Muscle of leg (tissue), 3 donors: ENCODE measurements at regions not wholly inside any gene's neighbourhood (a gene's known extent, or its start where the extent isn't known, plus 50 kb on each side); places are given as distances from the start of the nearest gene placed in this dataset.

Source experiments
- DNase-seq: peaks from one replicate; pipeline ENCODE4 v3.0.0; 2013
- H3K27ac ChIP-seq: one replicate; pipeline ENCODE4 v1.5.1; 2013; ENCODE audit warnings: mild to moderate bottlenecking, low read length, control low read depth
- H3K27me3 ChIP-seq: one replicate; pipeline ENCODE4 v1.6.1; 2013; ENCODE audit warnings: low read length; ENCODE audit not compliant: control insufficient read depth, insufficient read depth
- H3K36me3 ChIP-seq: one replicate; pipeline ENCODE4 v1.6.1; 2013; ENCODE audit warnings: low read length; ENCODE audit not compliant: control insufficient read depth, insufficient read depth
- H3K4me1 ChIP-seq: one replicate; pipeline ENCODE4 v1.6.1; 2013; ENCODE audit warnings: low read length; ENCODE audit not compliant: control insufficient read depth, insufficient read depth
- H3K4me3 ChIP-seq: one replicate; pipeline ENCODE4 v1.5.1; 2013; ENCODE audit warnings: low read length, control low read depth
- H3K9me3 ChIP-seq: replicated peaks from 2 replicates; pipeline ENCODE4 v1.6.1; 2013; ENCODE audit warnings: low read depth, low read length; ENCODE audit not compliant: control insufficient read depth
- WGBS: methylation state at CpG from one replicate; pipeline ENCODE4 v1.1.5; 2013; ENCODE audit warnings: missing lambda C conversion rate; ENCODE audit not compliant: insufficient coverage; 5-methylcytosine and 5-hydroxymethylcytosine counted together

- no peaks in the 10 kb centered on the region for H3K4me1 ChIP-seq
- no peak overlapping the region for H3K4me3 ChIP-seq
- H3K27ac ChIP-seq: no peak overlapping the region
- H3K36me3 ChIP-seq: no peaks in the 10 kb centered on the region
- H3K27me3 ChIP-seq: no peaks in the 10 kb centered on the region
- WGBS: 13% methylated on average over 2 of the region's 7 CpGs
- peak; percentile 23 for DNase-seq
- H3K9me3 ChIP-seq: no peaks in the 10 kb centered on the region
These were observed 215.8 kb downstream of the CEMIP2 start for GRCh38 chr9:71552480-71552879.

- WGBS: no CpG with 5 or more reads among the region's 2 CpGs
- Histone ChIP-seq H3K4me1 (no peaks in the 10 kb centered on the region), H3K36me3 (no peaks in the 10 kb centered on the region), H3K27ac (no peak overlapping the region), H3K27me3 (no peaks in the 10 kb centered on the region), H3K4me3 (no peak overlapping the region), H3K9me3 (no peaks in the 10 kb centered on the region)
- no peak for DNase-seq
These were observed 219.3 kb downstream of the CEMIP2 start for GRCh38 chr9:71549023-71549422.

GRCh38 chr9:71544464-71544863 lies 223.8 kb downstream of the CEMIP2 start:
- Histone ChIP-seq H3K4me1 (no peaks in the 10 kb centered on the region), H3K36me3 (no peaks in the 10 kb centered on the region)

GRCh38 chr9:71541436-71541835 lies 226.9 kb downstream of the CEMIP2 start:
- Histone ChIP-seq H3K27me3 (no peaks in the 10 kb centered on the region), H3K4me3 (no peak overlapping the region), H3K9me3 (no peaks in the 10 kb centered on the region), H3K27ac (no peak overlapping the region), H3K4me1 (no peaks in the 10 kb centered on the region), H3K36me3 (no peaks in the 10 kb centered on the region)
- no CpG with 5 or more reads among the region's 2 CpGs for WGBS
- DNase-seq: no peak

More at GRCh38 chr9:71544464-71544863, 223.8 kb downstream of the CEMIP2 start:
- Histone ChIP-seq H3K27ac (no peak overlapping the region), H3K9me3 (no peaks in the 10 kb centered on the region), H3K4me3 (no peak overlapping the region), H3K27me3 (no peaks in the 10 kb centered on the region)
- 80% methylated on average over 2 of the region's 4 CpGs for WGBS
- no peak for DNase-seq

- 91% methylated on average over 8 of the region's 16 CpGs for WGBS
- no peak overlapping the region for H3K4me3 ChIP-seq
- no peaks in the 10 kb centered on the region for H3K27me3 ChIP-seq
- H3K9me3 ChIP-seq: no peaks in the 10 kb centered on the region
- H3K27ac ChIP-seq: peak overlapping the region; percentile 45
- DNase-seq: no peak
- peaks cover 2% of the 10 kb centered on the region for H3K4me1 ChIP-seq
- no peaks in the 10 kb centered on the region for H3K36me3 ChIP-seq
These were observed 243.2 kb downstream of the CEMIP2 start for GRCh38 chr9:71524996-71525580.

- WGBS: no CpG with 5 or more reads among the region's 1 CpG
- no peaks in the 10 kb centered on the region for H3K36me3 ChIP-seq
- H3K27me3 ChIP-seq: no peaks in the 10 kb centered on the region
- peak overlapping the region; percentile 66 for H3K27ac ChIP-seq
- peaks cover 2% of the 10 kb centered on the region for H3K4me1 ChIP-seq
- no peaks in the 10 kb centered on the region for H3K9me3 ChIP-seq
- H3K4me3 ChIP-seq: no peak overlapping the region
- DNase-seq: peak; percentile 95
These were observed 243.8 kb downstream of the CEMIP2 start for GRCh38 chr9:71524516-71524915.

- Histone ChIP-seq H3K4me1 (peaks cover 4% of the 10 kb centered on the region), H3K27ac (no peak overlapping the region), H3K27me3 (no peaks in the 10 kb centered on the region), H3K36me3 (no peaks in the 10 kb centered on the region), H3K4me3 (no peak overlapping the region), H3K9me3 (no peaks in the 10 kb centered on the region)
- DNase-seq: peak; percentile 29
- WGBS: 64% methylated on average over 3 of the region's 3 CpGs
These were observed 247.2 kb downstream of the CEMIP2 start for GRCh38 chr9:71521132-71521531.

GRCh38 chr9:71519098-71519696 lies 249.1 kb downstream of the CEMIP2 start:
- DNase-seq: peak; percentile 20
- no CpG with 5 or more reads among the region's 1 CpG for WGBS
- Histone ChIP-seq H3K36me3 (no peaks in the 10 kb centered on the region), H3K27ac (no peak overlapping the region), H3K27me3 (no peaks in the 10 kb centered on the region), H3K9me3 (no peaks in the 10 kb centered on the region), H3K4me3 (no peak overlapping the region), H3K4me1 (peaks cover 2% of the 10 kb centered on the region)

GRCh38 chr9:71518045-71518827 lies 250.1 kb downstream of the CEMIP2 start:
- Histone ChIP-seq H3K27me3 (no peaks in the 10 kb centered on the region), H3K4me1 (peaks cover 2% of the 10 kb centered on the region), H3K36me3 (no peaks in the 10 kb centered on the region), H3K4me3 (no peak overlapping the region), H3K27ac (peak overlapping the region; percentile 26), H3K9me3 (no peaks in the 10 kb centered on the region)
- 27% methylated on average over 2 of the region's 3 CpGs for WGBS
- peak; percentile 97 for DNase-seq

GRCh38 chr9:71515626-71516025 lies 252.7 kb downstream of the CEMIP2 start:
- H3K4me1 ChIP-seq: peaks cover 2% of the 10 kb centered on the region
- no peaks in the 10 kb centered on the region for H3K27me3 ChIP-seq
- WGBS: no CpG with 5 or more reads among the region's 1 CpG
- DNase-seq: peak; percentile 40
- no peaks in the 10 kb centered on the region for H3K9me3 ChIP-seq
- no peak overlapping the region for H3K27ac ChIP-seq
- no peaks in the 10 kb centered on the region for H3K36me3 ChIP-seq
- H3K4me3 ChIP-seq: no peak overlapping the region
